ENCODE measurements at regions not wholly inside any gene's neighbourhood (a gene's known extent, or its start where the extent isn't known, plus 50 kb on each side); places are given as distances from the start of the nearest gene placed in this dataset.
A peak's percentile ranks its signal among the peaks of the same experiment; 100 is the strongest.

DNA sequence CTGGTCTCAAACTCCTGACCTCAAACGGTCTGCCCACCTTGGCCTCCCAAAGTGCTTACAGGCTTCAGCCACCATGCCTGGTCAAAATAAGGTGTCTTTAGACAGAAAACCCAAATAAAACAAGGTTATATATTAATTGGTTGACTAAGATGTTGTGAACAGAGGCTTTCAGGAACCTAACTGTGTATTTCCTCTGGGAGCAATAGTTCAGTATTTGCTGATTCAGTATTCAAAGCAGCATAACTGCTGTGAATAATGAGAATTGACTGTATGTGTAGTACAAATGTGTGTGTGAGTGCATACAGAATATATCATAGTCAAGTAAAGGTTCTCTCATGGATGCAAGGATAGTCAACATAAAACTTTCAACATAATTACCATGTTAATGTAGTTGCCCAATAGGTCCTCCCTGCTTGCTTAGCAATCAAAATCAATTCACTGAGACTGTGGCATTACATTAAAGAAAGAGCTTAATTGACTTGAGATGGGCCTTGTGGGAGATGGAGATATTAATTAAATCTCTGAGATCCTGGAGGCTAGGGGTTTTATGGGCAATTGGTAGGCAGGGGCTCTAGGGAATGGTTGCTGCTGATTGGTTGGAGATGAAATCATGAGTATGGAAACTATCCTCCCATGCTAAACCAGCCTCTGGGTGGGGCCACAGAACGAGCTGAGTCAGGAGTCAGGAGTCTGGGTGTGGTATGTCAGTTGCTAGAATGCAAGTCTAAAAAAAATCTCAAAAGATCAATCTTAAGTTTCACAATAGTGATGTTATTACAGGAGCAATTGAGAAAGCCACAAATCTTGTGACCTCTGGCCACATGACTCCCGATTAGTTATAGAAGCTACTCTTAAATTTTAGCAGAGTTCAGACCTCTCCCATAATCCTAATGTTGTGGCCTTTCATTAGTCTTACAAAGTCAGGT, 162.7 kb downstream of the AKR1D1 start:
- TF ChIP-seq, protein P1, sequence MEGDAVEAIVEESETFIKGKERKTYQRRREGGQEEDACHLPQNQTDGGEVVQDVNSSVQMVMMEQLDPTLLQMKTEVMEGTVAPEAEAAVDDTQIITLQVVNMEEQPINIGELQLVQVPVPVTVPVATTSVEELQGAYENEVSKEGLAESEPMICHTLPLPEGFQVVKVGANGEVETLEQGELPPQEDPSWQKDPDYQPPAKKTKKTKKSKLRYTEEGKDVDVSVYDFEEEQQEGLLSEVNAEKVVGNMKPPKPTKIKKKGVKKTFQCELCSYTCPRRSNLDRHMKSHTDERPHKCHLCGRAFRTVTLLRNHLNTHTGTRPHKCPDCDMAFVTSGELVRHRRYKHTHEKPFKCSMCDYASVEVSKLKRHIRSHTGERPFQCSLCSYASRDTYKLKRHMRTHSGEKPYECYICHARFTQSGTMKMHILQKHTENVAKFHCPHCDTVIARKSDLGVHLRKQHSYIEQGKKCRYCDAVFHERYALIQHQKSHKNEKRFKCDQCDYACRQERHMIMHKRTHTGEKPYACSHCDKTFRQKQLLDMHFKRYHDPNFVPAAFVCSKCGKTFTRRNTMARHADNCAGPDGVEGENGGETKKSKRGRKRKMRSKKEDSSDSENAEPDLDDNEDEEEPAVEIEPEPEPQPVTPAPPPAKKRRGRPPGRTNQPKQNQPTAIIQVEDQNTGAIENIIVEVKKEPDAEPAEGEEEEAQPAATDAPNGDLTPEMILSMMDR (IDR thresholded peaks at IDR 0.05; ENCODE audit: partially characterized antibody, unreplicated experiment), result no peak
- peaks cover 9% of the 10 kb centered on the region for H3K4me1 Mint-ChIP-seq (ENCODE audit: low read depth, unreplicated experiment)
- no peaks in the 10 kb centered on the region for H3K9me3 Mint-ChIP-seq (ENCODE audit: unreplicated experiment)
- H3K36me3 Mint-ChIP-seq (ENCODE audit: unreplicated experiment), result no peaks in the 10 kb centered on the region
- no peak for DNase-seq
- no peak overlapping the region for H3K27ac Mint-ChIP-seq (ENCODE audit: unreplicated experiment)
- H3K4me3 Mint-ChIP-seq (ENCODE audit: unreplicated experiment), result no peak overlapping the region
- peaks cover 2% of the 10 kb centered on the region for H3K27me3 Mint-ChIP-seq (ENCODE audit: unreplicated experiment)

DNA sequence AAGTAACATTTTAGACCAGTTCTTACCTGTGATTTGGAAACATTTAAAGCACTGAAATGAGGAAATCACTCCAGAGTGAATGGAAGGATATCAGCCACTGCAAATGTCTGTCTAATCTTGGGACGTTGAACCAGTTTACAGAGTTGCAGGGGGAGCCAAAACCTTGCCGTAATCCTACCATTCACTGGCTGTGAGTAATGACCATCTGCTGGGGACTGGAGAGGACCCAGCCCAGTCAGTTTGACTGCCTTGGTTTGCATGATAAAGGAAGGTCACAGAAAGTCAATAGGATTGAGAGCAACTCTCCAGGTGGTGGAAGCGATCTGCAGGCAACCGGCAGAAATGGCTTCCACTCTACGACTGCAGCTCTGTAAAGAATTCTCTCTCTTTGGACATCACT, 167.2 kb downstream of the AKR1D1 start:
- Mint-ChIP-seq H3K27ac (ENCODE audit: unreplicated experiment) (peak overlapping the region; percentile 65), H3K36me3 (ENCODE audit: unreplicated experiment) (no peaks in the 10 kb centered on the region), H3K9me3 (ENCODE audit: unreplicated experiment) (no peaks in the 10 kb centered on the region), H3K4me1 (ENCODE audit: low read depth, unreplicated experiment) (peaks cover 12% of the 10 kb centered on the region), H3K27me3 (ENCODE audit: unreplicated experiment) (no peaks in the 10 kb centered on the region), H3K4me3 (ENCODE audit: unreplicated experiment) (peak overlapping the region; percentile 9)
- DNase-seq, result peak; percentile 38
- TF ChIP-seq, protein P1 (IDR thresholded peaks at IDR 0.05; ENCODE audit: partially characterized antibody, unreplicated experiment), result no peak

DNA sequence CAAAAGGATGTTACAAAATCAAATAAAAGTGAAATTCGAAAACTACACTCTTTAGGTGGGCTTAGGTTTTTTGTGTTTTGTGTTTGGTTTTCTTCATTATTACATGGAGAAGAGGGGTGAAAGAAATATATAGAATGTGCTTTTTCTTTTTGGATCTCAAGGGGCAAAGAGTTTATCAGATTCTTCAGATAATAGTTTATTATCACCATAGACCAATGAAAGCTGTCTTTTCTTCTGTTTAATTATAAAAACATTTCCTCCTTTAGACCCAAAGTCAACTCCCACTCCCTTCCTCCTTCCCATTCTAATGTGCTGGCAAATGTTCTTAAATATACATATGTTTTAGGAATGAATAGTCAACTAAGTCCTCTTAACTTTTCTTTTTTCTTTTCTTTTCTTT, 167.6 kb downstream of the AKR1D1 start:
- TF ChIP-seq, protein P1 (IDR thresholded peaks at IDR 0.05; ENCODE audit: partially characterized antibody, unreplicated experiment), result no peak
- Mint-ChIP-seq H3K4me1 (ENCODE audit: low read depth, unreplicated experiment) (peaks cover 12% of the 10 kb centered on the region), H3K4me3 (ENCODE audit: unreplicated experiment) (peak overlapping the region; percentile 9), H3K36me3 (ENCODE audit: unreplicated experiment) (no peaks in the 10 kb centered on the region), H3K9me3 (ENCODE audit: unreplicated experiment) (no peaks in the 10 kb centered on the region), H3K27me3 (ENCODE audit: unreplicated experiment) (no peaks in the 10 kb centered on the region), H3K27ac (ENCODE audit: unreplicated experiment) (peak overlapping the region; percentile 65)
- no peak for DNase-seq

DNA sequence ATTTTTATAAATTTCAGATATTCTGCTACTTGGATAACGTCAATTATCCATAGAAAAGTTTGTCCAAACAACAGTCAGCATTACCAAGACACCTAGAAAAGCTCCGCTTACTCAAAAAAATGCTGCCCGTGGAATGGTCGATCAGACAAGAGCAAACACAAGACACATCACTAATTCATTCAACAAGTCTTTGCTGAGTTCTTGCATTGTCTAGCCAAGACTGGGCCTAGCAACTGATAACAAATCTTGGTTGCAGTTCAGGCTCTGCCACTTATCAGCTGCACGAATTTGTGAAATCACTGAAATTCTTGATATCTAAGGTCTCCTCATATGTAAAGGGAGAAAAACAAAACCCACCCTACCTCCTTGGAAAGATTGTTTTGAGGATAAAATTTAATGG, 168.3 kb downstream of the AKR1D1 start:
- peak overlapping the region; percentile 29 for H3K27ac Mint-ChIP-seq (ENCODE audit: unreplicated experiment)
- no peaks in the 10 kb centered on the region for H3K36me3 Mint-ChIP-seq (ENCODE audit: unreplicated experiment)
- H3K9me3 Mint-ChIP-seq (ENCODE audit: unreplicated experiment), result no peaks in the 10 kb centered on the region
- H3K4me3 Mint-ChIP-seq (ENCODE audit: unreplicated experiment), result no peak overlapping the region
- H3K27me3 Mint-ChIP-seq (ENCODE audit: unreplicated experiment), result no peaks in the 10 kb centered on the region
- TF ChIP-seq, protein P1 (IDR thresholded peaks at IDR 0.05; ENCODE audit: partially characterized antibody, unreplicated experiment), result no peak
- peaks cover 12% of the 10 kb centered on the region for H3K4me1 Mint-ChIP-seq (ENCODE audit: low read depth, unreplicated experiment)
- no peak for DNase-seq

DNA sequence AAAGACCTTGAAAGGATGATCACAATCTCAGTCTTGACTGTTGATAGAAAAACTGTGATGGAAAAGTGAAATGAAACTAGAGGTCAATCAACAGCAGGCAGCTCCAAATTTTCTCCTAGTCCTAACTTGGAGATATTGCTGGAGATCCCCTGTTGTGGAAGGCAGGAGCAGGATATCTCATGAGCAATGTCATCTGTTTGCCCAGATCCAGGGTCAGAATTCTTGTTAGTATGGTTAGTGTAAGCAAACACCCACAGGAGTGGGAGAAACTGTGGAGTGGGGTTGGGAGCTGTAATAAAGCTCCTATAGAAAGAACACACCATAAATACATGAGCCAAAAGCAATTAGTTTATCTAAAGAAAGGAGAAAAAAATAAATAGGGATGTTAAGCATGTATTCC, 169.0 kb downstream of the AKR1D1 start:
- Mint-ChIP-seq H3K4me1 (ENCODE audit: low read depth, unreplicated experiment) (peaks cover 12% of the 10 kb centered on the region), H3K27ac (ENCODE audit: unreplicated experiment) (peak overlapping the region; percentile 29), H3K27me3 (ENCODE audit: unreplicated experiment) (no peaks in the 10 kb centered on the region), H3K4me3 (ENCODE audit: unreplicated experiment) (no peak overlapping the region), H3K9me3 (ENCODE audit: unreplicated experiment) (peaks cover under 1% of the 10 kb centered on the region), H3K36me3 (ENCODE audit: unreplicated experiment) (no peaks in the 10 kb centered on the region)
- TF ChIP-seq, protein P1 (IDR thresholded peaks at IDR 0.05; ENCODE audit: partially characterized antibody, unreplicated experiment), result no peak
- no peak for DNase-seq
